ENCODE measurements at regions not wholly inside any gene's neighbourhood (a gene's known extent, or its start where the extent isn't known, plus 50 kb on each side); places are given as distances from the start of the nearest gene placed in this dataset.

DNA sequence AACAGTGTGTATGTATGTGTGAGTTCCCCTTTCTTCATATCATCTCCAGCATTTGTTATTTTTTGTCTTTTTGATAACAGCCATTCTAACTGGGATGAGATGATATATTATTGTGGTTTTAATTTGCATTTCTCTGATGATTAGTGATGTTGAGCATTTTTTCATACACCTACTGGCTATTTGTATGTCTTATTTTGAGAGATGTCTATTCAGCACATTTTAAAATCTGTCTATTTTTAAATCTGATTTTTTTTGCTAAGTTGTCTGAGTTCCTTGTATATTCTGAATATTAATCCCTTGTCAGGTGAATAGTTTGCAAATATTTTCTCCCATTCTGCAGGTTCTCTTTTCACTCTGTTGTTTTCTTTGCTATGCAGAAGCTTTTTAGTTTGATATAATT is 469.1 kb downstream of the FUT8 start (continued):
- TF ChIP-seq, protein P1, sequence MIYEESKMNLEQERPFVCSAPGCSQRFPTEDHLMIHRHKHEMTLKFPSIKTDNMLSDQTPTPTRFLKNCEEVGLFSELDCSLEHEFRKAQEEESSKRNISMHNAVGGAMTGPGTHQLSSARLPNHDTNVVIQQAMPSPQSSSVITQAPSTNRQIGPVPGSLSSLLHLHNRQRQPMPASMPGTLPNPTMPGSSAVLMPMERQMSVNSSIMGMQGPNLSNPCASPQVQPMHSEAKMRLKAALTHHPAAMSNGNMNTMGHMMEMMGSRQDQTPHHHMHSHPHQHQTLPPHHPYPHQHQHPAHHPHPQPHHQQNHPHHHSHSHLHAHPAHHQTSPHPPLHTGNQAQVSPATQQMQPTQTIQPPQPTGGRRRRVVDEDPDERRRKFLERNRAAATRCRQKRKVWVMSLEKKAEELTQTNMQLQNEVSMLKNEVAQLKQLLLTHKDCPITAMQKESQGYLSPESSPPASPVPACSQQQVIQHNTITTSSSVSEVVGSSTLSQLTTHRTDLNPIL (CRISPR knock-in tag; IDR thresholded peaks at IDR 0.05; ENCODE audit: low read depth), result no peak

- TF ChIP-seq PPARA (CRISPR knock-in tag; IDR thresholded peaks at IDR 0.05; ENCODE audit: borderline replicate concordance) (no peak), ZFP30 (CRISPR knock-in tag; IDR thresholded peaks at IDR 0.05) (no peak), ZC3H10 (CRISPR knock-in tag; IDR thresholded peaks at IDR 0.05) (no peak), POU6F1 (CRISPR knock-in tag; IDR thresholded peaks at IDR 0.05; ENCODE audit: borderline replicate concordance, low read depth) (no peak), ZNF8 (CRISPR knock-in tag; IDR thresholded peaks at IDR 0.05) (no peak), RARB (CRISPR knock-in tag; IDR thresholded peaks at IDR 0.05) (no peak), GLIS3 (CRISPR knock-in tag; IDR thresholded peaks at IDR 0.05) (no peak), CSRNP3 (CRISPR knock-in tag; IDR thresholded peaks at IDR 0.05) (no peak), TOX (CRISPR knock-in tag; IDR thresholded peaks at IDR 0.05; ENCODE audit: borderline replicate concordance) (no peak), CSDC2 (CRISPR knock-in tag; IDR thresholded peaks at IDR 0.05) (no peak), ISL1 (CRISPR knock-in tag; IDR thresholded peaks at IDR 0.05) (no peak), OSR1 (CRISPR knock-in tag; IDR thresholded peaks at IDR 0.05) (no peak), TCF4 (CRISPR knock-in tag; IDR thresholded peaks at IDR 0.05; ENCODE audit: borderline replicate concordance) (no peak)
- TF ChIP-seq, protein P1 (CRISPR knock-in tag; IDR thresholded peaks at IDR 0.05; ENCODE audit: low read depth), result no peak
- TF ChIP-seq, protein P2, sequence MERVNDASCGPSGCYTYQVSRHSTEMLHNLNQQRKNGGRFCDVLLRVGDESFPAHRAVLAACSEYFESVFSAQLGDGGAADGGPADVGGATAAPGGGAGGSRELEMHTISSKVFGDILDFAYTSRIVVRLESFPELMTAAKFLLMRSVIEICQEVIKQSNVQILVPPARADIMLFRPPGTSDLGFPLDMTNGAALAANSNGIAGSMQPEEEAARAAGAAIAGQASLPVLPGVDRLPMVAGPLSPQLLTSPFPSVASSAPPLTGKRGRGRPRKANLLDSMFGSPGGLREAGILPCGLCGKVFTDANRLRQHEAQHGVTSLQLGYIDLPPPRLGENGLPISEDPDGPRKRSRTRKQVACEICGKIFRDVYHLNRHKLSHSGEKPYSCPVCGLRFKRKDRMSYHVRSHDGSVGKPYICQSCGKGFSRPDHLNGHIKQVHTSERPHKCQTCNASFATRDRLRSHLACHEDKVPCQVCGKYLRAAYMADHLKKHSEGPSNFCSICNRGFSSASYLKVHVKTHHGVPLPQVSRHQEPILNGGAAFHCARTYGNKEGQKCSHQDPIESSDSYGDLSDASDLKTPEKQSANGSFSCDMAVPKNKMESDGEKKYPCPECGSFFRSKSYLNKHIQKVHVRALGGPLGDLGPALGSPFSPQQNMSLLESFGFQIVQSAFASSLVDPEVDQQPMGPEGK (CRISPR knock-in tag; IDR thresholded peaks at IDR 0.05; ENCODE audit: borderline replicate concordance), result no peak
- TF ChIP-seq, protein P3, sequence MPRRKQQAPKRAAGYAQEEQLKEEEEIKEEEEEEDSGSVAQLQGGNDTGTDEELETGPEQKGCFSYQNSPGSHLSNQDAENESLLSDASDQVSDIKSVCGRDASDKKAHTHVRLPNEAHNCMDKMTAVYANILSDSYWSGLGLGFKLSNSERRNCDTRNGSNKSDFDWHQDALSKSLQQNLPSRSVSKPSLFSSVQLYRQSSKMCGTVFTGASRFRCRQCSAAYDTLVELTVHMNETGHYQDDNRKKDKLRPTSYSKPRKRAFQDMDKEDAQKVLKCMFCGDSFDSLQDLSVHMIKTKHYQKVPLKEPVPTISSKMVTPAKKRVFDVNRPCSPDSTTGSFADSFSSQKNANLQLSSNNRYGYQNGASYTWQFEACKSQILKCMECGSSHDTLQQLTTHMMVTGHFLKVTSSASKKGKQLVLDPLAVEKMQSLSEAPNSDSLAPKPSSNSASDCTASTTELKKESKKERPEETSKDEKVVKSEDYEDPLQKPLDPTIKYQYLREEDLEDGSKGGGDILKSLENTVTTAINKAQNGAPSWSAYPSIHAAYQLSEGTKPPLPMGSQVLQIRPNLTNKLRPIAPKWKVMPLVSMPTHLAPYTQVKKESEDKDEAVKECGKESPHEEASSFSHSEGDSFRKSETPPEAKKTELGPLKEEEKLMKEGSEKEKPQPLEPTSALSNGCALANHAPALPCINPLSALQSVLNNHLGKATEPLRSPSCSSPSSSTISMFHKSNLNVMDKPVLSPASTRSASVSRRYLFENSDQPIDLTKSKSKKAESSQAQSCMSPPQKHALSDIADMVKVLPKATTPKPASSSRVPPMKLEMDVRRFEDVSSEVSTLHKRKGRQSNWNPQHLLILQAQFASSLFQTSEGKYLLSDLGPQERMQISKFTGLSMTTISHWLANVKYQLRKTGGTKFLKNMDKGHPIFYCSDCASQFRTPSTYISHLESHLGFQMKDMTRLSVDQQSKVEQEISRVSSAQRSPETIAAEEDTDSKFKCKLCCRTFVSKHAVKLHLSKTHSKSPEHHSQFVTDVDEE (CRISPR knock-in tag; IDR thresholded peaks at IDR 0.05), result no peak
- no peak for ATAC-seq
Observed at GRCh38 chr14:65888677-65889076, 476.1 kb downstream of the FUT8 start.

- no peak for ATAC-seq
- TF ChIP-seq TOX (CRISPR knock-in tag; IDR thresholded peaks at IDR 0.05; ENCODE audit: borderline replicate concordance), result no peak
- no peak for TF ChIP-seq ESRRG (CRISPR knock-in tag; IDR thresholded peaks at IDR 0.05)
- no peak for TF ChIP-seq ZNF8 (CRISPR knock-in tag; IDR thresholded peaks at IDR 0.05)
- TF ChIP-seq, protein P2 (CRISPR knock-in tag; IDR thresholded peaks at IDR 0.05; ENCODE audit: borderline replicate concordance), result no peak
- TF ChIP-seq PPARA (CRISPR knock-in tag; IDR thresholded peaks at IDR 0.05; ENCODE audit: borderline replicate concordance), result no peak
- TF ChIP-seq ZFP3 (CRISPR knock-in tag; IDR thresholded peaks at IDR 0.05), result no peak
- no peak for TF ChIP-seq BACH2 (CRISPR knock-in tag; IDR thresholded peaks at IDR 0.05; ENCODE audit: borderline replicate concordance)
- TF ChIP-seq, protein P1 (CRISPR knock-in tag; IDR thresholded peaks at IDR 0.05; ENCODE audit: low read depth), result no peak
- no peak for TF ChIP-seq RARB (CRISPR knock-in tag; IDR thresholded peaks at IDR 0.05)
- TF ChIP-seq GLIS3 (CRISPR knock-in tag; IDR thresholded peaks at IDR 0.05), result no peak
- TF ChIP-seq CSDC2 (CRISPR knock-in tag; IDR thresholded peaks at IDR 0.05), result no peak
- no peak for TF ChIP-seq TCF4 (CRISPR knock-in tag; IDR thresholded peaks at IDR 0.05; ENCODE audit: borderline replicate concordance)
- TF ChIP-seq ZFP30 (CRISPR knock-in tag; IDR thresholded peaks at IDR 0.05), result no peak
- no peak for TF ChIP-seq ARNTL (CRISPR knock-in tag; IDR thresholded peaks at IDR 0.05; ENCODE audit: borderline replicate concordance, low read depth)
- no peak for TF ChIP-seq CSRNP3 (CRISPR knock-in tag; IDR thresholded peaks at IDR 0.05)
Observed at GRCh38 chr14:65892315-65892714, 479.8 kb downstream of the FUT8 start.

All from SK-N-SH treated with all-trans-retinoic acid at 6 μM for 48 hours (cell line).